NCI-H1105 (cell line): ENCODE measurements at regions not wholly inside any gene's neighbourhood (a gene's known extent, or its start where the extent isn't known, plus 50 kb on each side); places are given as distances from the start of the nearest gene placed in this dataset.

Experiments used
- DNase-seq: peaks from one replicate; lab custom pipeline; 2025; lab: John Stamatoyannopoulos, UW

DNA sequence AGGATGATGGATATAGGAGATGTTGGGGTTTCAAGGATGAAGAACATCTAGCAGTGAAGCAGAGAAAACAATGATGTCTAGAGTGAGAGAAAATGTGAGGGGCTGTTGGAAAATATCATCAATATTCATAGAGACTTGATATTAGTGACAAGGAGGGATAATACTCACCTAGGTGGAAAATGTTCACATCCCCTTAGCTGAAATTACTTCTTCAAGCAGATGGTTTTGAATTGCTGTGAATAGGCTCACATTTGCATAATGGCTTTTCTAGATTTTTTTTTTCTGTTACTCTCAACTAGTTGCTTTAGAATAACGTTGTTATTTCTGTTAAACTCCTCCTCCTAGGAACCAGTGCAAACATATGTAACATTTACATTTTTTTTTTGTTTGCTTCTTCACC, 61.6 kb upstream of the MAP1B start:
- DNase-seq, result no peak

DNA sequence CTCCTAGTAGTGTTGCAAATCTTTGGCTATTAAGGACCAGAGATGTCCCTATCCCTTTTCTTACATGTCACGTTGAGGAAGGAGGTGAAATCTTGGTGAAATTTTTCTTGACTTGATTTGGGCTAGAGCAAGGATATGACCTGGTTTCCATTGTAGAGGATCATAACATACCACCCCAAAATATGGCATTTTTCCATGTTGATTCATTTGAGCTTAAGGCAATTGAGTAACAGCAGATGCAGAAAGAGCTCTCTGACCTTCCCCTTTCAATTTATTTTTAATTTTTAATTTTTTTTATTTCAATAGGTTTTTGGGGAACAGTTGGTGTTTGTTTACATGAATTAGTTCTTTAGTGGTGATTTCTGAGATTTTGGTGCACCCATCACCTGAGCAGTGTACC, 61.2 kb upstream of the MAP1B start:
- DNase-seq, result no peak

DNA sequence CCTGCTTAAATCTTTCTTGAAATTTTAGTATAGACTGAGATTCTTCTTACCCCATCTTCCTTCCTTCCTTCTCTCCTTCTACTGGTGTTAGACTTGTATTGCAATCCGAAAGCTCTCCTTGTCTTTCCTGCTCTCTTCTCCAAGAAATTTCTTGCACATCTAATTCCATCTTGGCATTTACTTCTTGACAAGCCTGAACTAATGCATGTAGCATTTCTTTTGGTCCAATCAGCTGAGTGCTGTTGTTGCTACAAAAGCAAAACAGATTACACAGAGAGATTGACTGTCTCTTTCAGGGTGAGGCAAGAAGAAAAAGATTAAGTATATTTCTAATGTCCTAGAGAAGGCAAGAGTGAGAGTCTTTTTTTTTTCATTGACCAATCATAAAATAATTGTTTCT, 51.6 kb upstream of the MAP1B start:
- DNase-seq, result no peak
